Fibroblast of lung (primary cell): ENCODE measurements at regions not wholly inside any gene's neighbourhood (a gene's known extent, or its start where the extent isn't known, plus 50 kb on each side); places are given as distances from the start of the nearest gene placed in this dataset.

Experiments used
- CTCF ChIP-seq, 2 donors: IDR thresholded peaks in 1 of 2; conservative IDR thresholded peaks in 1 of 2; 1 replicate in 1 of 2; 2 replicates in 1 of 2; pipeline ENCODE4 v1.5.1; 2011 to 2012; ENCODE audit warnings: low read length in 2 of 2, control low read depth in 1 of 2, inconsistent platforms in 1 of 2, low read depth in 1 of 2, mild to moderate bottlenecking in 1 of 2
- EZH2 ChIP-seq: IDR thresholded peaks from 2 replicates; pipeline ENCODE4 v1.5.1; 2012; ENCODE audit warnings: low read length, control low read depth, mild to moderate bottlenecking; ENCODE audit errors: missing control alignments

- no peak for TF ChIP-seq EZH2
- TF ChIP-seq CTCF (conservative IDR thresholded peaks at IDR 0.05 in 1 of 2, IDR thresholded peaks at IDR 0.05 in 1 of 2; ENCODE audit: low read depth in 1 of 2, low read length in 2 of 2) = no peak
Observed at GRCh38 chr12:67911275-67911600, 78.0 kb upstream of the IFNG-AS1 start.
